K562 (cell line): ENCODE measurements at regions not wholly inside any gene's neighbourhood (a gene's known extent, or its start where the extent isn't known, plus 50 kb on each side); places are given as distances from the start of the nearest gene placed in this dataset.

Experiments
- ARID3A ChIP-seq: IDR thresholded peaks from 2 replicates; pipeline ENCODE4 v1.6.1; 2012; ENCODE audit warnings: low read depth, low read length, improper control_type of control experiment, borderline replicate concordance
- CBX1 ChIP-seq: sonication (generic); IDR thresholded peaks from 2 replicates; pipeline ENCODE4 v1.6.1; 2016; ENCODE audit warnings: antibody characterized with exemption, low read depth, mild to moderate bottlenecking
- CEBPZ ChIP-seq: fragments of 150-350 bp; IDR thresholded peaks from 2 replicates; pipeline ENCODE4 v1.6.1; 2014; ENCODE audit warnings: low read depth, mild to moderate bottlenecking, low read length, borderline replicate concordance
- MGA ChIP-seq: fragments of 450-650 bp; IDR thresholded peaks from 2 replicates; pipeline ENCODE4 v1.6.1; 2016; ENCODE audit warnings: mild to moderate bottlenecking, moderate library complexity
- MYBL2 ChIP-seq, 2 experiments: fragments of 450-650 bp in 1 of 2; sonication (generic) in 1 of 2; formaldehyde crosslinking in 1 of 2; IDR thresholded peaks; 2 replicates each; pipeline versions ENCODE4 v1.6.1 to v1.8.1; 2017 to 2022; ENCODE audit warnings: borderline replicate concordance in 1 of 2, inconsistent platforms in 1 of 2, low read depth in 1 of 2, mild to moderate bottlenecking in 1 of 2, missing genetic modification reagents in 1 of 2, moderate library complexity in 1 of 2
- RBM34 ChIP-seq: fragments of 200-400 bp; formaldehyde crosslinking; IDR thresholded peaks from 2 replicates; pipeline ENCODE4 v1.6.1; 2018; ENCODE audit warnings: low read length, borderline replicate concordance; ENCODE audit not compliant: insufficient read depth
- ZNF217 ChIP-seq: sonication (generic); formaldehyde crosslinking; IDR thresholded peaks from 2 replicates; pipeline ENCODE4 v1.8.0; 2022; ENCODE audit warnings: mild to moderate bottlenecking, missing genetic modification reagents
- ZNF263 ChIP-seq: sonication (generic); formaldehyde crosslinking; IDR thresholded peaks from 2 replicates; pipeline ENCODE4 v1.8.0; 2022; ENCODE audit warnings: mild to moderate bottlenecking, missing genetic modification reagents, borderline replicate concordance

- no peak for TF ChIP-seq MGA
- no peak for TF ChIP-seq MYBL2 (IDR thresholded peaks at IDR 0.05; ENCODE audit: low read depth)
- TF ChIP-seq MYBL2 (CRISPR knock-in tag; IDR thresholded peaks at IDR 0.05; ENCODE audit: borderline replicate concordance) = no peak
- no peak for TF ChIP-seq CBX1
- no peak for TF ChIP-seq ZNF263 (CRISPR knock-in tag)
- no peak for TF ChIP-seq ARID3A
- TF ChIP-seq ZNF217 (CRISPR knock-in tag) = no peak
- TF ChIP-seq CEBPZ = no peak
- no peak for TF ChIP-seq RBM34
These were observed 1493.0 kb downstream of the AACS start (continued) for GRCh38 chr12:126558219-126558618.
